Muscle of leg (tissue), 3 donors: ENCODE measurements at regions not wholly inside any gene's neighbourhood (a gene's known extent, or its start where the extent isn't known, plus 50 kb on each side); places are given as distances from the start of the nearest gene placed in this dataset.
"Not testable (repeated sequence)": the region's sequence is repeated elsewhere in the genome, so short reads cannot be mapped to it uniquely, and the experiment has no call there.

Experiments used
- DNase-seq: peaks from one replicate; pipeline ENCODE4 v3.0.0; 2013
- H3K27ac ChIP-seq: one replicate; pipeline ENCODE4 v1.5.1; 2013; ENCODE audit warnings: mild to moderate bottlenecking, low read length, control low read depth
- H3K27me3 ChIP-seq: one replicate; pipeline ENCODE4 v1.6.1; 2013; ENCODE audit warnings: low read length; ENCODE audit not compliant: control insufficient read depth, insufficient read depth
- H3K36me3 ChIP-seq: one replicate; pipeline ENCODE4 v1.6.1; 2013; ENCODE audit warnings: low read length; ENCODE audit not compliant: control insufficient read depth, insufficient read depth
- H3K4me1 ChIP-seq: one replicate; pipeline ENCODE4 v1.6.1; 2013; ENCODE audit warnings: low read length; ENCODE audit not compliant: control insufficient read depth, insufficient read depth
- H3K4me3 ChIP-seq: one replicate; pipeline ENCODE4 v1.5.1; 2013; ENCODE audit warnings: low read length, control low read depth
- H3K9me3 ChIP-seq: replicated peaks from 2 replicates; pipeline ENCODE4 v1.6.1; 2013; ENCODE audit warnings: low read depth, low read length; ENCODE audit not compliant: control insufficient read depth
- WGBS: methylation state at CpG from one replicate; pipeline ENCODE4 v1.1.5; 2013; ENCODE audit warnings: missing lambda C conversion rate; ENCODE audit not compliant: insufficient coverage; 5-methylcytosine and 5-hydroxymethylcytosine counted together

DNA sequence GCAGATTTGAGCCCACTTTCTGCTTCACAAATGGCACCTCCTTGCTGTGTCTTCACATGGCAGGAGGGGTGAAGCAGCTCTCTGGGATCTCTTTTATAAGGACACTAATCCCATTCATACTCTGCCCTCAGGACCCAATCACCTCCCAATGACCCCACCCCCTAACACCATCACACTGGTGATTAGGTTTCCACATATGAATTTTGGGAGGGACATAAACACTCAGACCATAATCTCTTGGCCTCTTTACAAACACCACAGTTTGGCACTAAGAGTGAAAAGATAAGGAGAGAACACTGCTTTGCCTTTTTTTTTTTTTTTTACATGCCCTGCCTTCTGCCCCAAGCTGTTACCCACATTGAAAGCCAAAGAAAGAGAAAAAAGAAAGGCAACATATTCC is 166.2 kb upstream of the NFIA start:
- Histone ChIP-seq H3K27me3 (no peaks in the 10 kb centered on the region), H3K27ac (no peak overlapping the region), H3K36me3 (no peaks in the 10 kb centered on the region), H3K9me3 (no peaks in the 10 kb centered on the region), H3K4me3 (no peak overlapping the region), H3K4me1 (peaks cover 14% of the 10 kb centered on the region)
- DNase-seq = no peak

GRCh38 chr1:60915441-60915840 is 166.9 kb upstream of the NFIA start:
- no peak overlapping the region for H3K27ac ChIP-seq
- no peak for DNase-seq
- no peaks in the 10 kb centered on the region for H3K36me3 ChIP-seq
- H3K9me3 ChIP-seq = no peaks in the 10 kb centered on the region
- no peak overlapping the region for H3K4me3 ChIP-seq
- peaks cover 16% of the 10 kb centered on the region for H3K4me1 ChIP-seq
- no peaks in the 10 kb centered on the region for H3K27me3 ChIP-seq
- WGBS = 93% methylated on average over 5 of the region's 6 CpGs

- no peaks in the 10 kb centered on the region for H3K9me3 ChIP-seq
- DNase-seq = no peak
- H3K4me1 ChIP-seq = peaks cover 16% of the 10 kb centered on the region
- no peaks in the 10 kb centered on the region for H3K27me3 ChIP-seq
- H3K27ac ChIP-seq = no peak overlapping the region
- no peaks in the 10 kb centered on the region for H3K36me3 ChIP-seq
- 100% methylated on average over 1 of the region's 3 CpGs for WGBS
- H3K4me3 ChIP-seq = no peak overlapping the region
These were observed 167.4 kb upstream of the NFIA start for GRCh38 chr1:60914982-60915381.

DNA sequence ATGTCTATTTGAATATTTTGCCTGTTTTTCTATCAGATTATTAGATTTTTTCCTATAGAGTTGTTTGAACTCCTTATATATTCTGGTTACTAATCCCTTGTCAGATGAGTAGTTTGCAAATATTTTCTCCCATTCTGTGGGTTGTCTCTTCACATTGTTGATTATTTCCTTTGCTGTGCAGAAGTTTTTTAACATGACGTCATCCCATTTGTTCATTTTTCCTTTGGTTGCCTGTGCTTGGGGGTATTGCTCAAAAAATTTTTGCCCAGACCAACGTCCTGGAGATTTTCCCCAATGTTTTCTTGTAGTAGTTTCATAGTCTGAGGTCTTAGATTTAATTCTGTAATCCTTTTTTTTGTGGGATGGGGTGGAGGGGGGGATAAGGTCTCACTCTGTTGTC is 168.7 kb upstream of the NFIA start:
- not testable (repeated sequence) for H3K27ac ChIP-seq, H3K4me3 ChIP-seq, DNase-seq, H3K27me3 ChIP-seq, H3K9me3 ChIP-seq, H3K36me3 ChIP-seq
- peaks cover 16% of the 10 kb centered on the region for H3K4me1 ChIP-seq
- WGBS = 0% methylated on average over 1 of the region's 2 CpGs

DNA sequence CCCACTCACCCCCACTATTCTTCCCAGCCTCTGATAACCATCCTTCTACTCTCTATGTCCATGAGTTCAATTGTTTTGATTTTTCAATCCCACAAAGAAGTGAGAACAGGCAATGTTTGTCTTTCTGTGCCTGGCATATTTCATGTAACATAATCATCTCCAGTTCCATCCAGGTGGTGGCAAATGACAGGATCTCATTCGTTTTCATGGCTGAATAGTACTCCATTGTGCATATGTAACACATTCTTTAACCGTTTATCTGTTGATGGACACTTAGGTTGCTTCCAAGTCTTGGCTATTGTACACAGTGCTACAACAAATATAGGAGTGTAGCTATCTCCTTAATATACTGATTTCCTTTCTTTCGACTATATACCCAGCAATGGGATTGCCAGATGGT is 169.3 kb upstream of the NFIA start:
- Histone ChIP-seq H3K4me3 (no peak overlapping the region), H3K4me1 (peaks cover 16% of the 10 kb centered on the region), H3K36me3 (no peaks in the 10 kb centered on the region), H3K27ac (no peak overlapping the region), H3K27me3 (no peaks in the 10 kb centered on the region), H3K9me3 (no peaks in the 10 kb centered on the region)
- DNase-seq = no peak
- no CpG with 5 or more reads among the region's 3 CpGs for WGBS

DNA sequence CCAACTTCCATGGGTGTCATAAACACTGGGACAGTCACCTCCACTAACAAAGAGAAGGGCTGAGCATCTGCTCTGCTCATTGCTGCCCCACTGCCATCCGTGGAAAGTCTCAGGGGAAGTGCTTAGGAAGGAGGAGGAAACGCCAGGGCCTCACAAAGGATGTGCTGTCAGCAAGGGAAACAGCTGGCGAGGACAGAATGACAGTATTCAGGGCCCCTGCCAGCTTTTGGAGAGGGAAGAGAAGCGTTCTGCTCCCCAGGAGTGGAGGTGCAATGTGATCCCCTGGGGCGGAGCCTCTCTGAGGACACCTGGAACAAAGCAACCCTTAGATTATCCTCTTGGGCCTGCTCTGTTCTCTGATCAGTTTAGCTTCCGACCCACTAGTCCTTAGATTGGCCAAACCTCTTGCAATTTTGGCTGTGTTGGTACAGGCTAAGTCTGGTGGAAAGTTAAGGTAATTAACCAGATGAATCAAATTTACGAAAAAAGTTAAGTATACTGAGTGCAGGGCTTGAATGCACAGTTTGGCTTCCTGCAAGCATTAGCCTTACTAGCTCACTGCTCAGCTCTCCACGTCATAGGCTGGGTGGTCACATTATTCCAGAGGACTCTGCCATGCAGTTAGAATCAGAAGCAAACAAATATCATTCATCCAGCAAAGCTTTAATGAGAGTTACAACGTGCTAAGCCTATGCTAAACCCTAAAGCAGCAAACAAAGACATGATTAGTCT is 170.2 kb upstream of the NFIA start:
- no peaks in the 10 kb centered on the region for H3K9me3 ChIP-seq
- WGBS = 42% methylated on average over 6 of the region's 9 CpGs
- H3K4me1 ChIP-seq = peaks cover 15% of the 10 kb centered on the region
- DNase-seq = peak; percentile 90
- H3K27me3 ChIP-seq = no peaks in the 10 kb centered on the region
- H3K36me3 ChIP-seq = no peaks in the 10 kb centered on the region
- peak overlapping the region; percentile 23 for H3K27ac ChIP-seq
- no peak overlapping the region for H3K4me3 ChIP-seq

GRCh38 chr1:60908159-60908558 is 174.2 kb upstream of the NFIA start:
- H3K27ac ChIP-seq = no peak overlapping the region
- H3K9me3 ChIP-seq = no peaks in the 10 kb centered on the region
- H3K4me3 ChIP-seq = no peak overlapping the region
- no peaks in the 10 kb centered on the region for H3K36me3 ChIP-seq
- no CpG with 5 or more reads among the region's 4 CpGs for WGBS
- DNase-seq = no peak
- peaks cover 39% of the 10 kb centered on the region for H3K4me1 ChIP-seq
- no peaks in the 10 kb centered on the region for H3K27me3 ChIP-seq

DNA sequence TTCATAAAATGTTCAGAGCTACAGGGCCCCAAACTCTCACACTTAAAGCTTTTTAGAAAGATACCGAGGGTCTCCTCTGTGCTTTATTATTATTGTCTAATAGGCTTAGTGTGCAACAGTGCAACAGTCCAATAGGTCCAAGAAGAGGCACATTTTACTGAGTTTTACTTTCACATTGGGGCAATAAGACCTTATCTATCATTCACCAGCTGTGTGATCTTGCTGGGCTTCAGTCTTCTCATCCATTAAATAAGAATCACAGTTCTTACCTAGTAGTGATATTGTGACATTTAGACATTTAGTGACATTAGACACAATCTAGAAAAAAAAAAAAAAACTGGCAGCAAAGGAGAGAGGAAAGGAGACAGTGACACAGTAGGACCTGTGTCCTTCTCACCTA is 175.8 kb upstream of the NFIA start:
- no CpG with 5 or more reads among the region's 1 CpG for WGBS
- Histone ChIP-seq H3K9me3 (no peaks in the 10 kb centered on the region), H3K4me1 (peaks cover 35% of the 10 kb centered on the region), H3K27me3 (no peaks in the 10 kb centered on the region), H3K27ac (no peak overlapping the region), H3K4me3 (no peak overlapping the region), H3K36me3 (no peaks in the 10 kb centered on the region)
- no peak for DNase-seq

DNA sequence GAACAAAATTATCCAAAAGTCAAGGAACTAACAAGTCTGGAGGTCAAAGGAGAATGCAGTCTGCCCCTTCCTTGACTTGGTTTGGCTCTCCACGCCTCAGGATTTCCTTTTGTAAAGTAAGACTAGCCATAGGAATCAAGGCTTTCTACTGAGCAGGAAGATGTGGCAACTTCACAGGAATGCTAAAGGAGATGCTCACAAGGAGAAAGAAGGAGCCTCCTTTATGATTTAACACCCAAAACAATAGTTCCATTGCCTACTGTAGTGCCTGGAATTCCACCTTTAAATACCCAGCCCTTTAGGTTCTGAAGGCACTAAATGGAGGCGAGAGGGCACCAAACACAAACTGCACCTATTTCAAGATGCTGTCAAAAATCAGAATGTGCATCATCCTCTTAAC is 176.3 kb upstream of the NFIA start:
- WGBS = 90% methylated on average over 2 of the region's 2 CpGs

GRCh38 chr1:60904099-60904851 is 178.1 kb upstream of the NFIA start:
- Histone ChIP-seq H3K9me3 (no peaks in the 10 kb centered on the region), H3K27ac (peak overlapping the region; percentile 90), H3K27me3 (no peaks in the 10 kb centered on the region), H3K36me3 (no peaks in the 10 kb centered on the region), H3K4me1 (peaks cover 31% of the 10 kb centered on the region), H3K4me3 (no peak overlapping the region)
- 29% methylated on average over 1 of the region's 4 CpGs for WGBS
- DNase-seq = peak; percentile 94

More for the DNA sequence above, 176.3 kb upstream of the NFIA start:
- H3K27me3 ChIP-seq = no peaks in the 10 kb centered on the region
- H3K4me1 ChIP-seq = peaks cover 31% of the 10 kb centered on the region
- H3K36me3 ChIP-seq = no peaks in the 10 kb centered on the region
- H3K4me3 ChIP-seq = no peak overlapping the region
- DNase-seq = no peak
- H3K27ac ChIP-seq = no peak overlapping the region
- no peaks in the 10 kb centered on the region for H3K9me3 ChIP-seq
